Stimulated activated CD8-positive, alpha-beta memory T cell treated with anti-CD3 and anti-CD28 coated beads, Interleukin-15, amount 100 ng/mL, for 1 hour (primary cell): ENCODE measurements at regions not wholly inside any gene's neighbourhood (a gene's known extent, or its start where the extent isn't known, plus 50 kb on each side); places are given as distances from the start of the nearest gene placed in this dataset.
"Not testable (repeated sequence)": the region's sequence is repeated elsewhere in the genome, so short reads cannot be mapped to it uniquely, and the experiment has no call there.

Experiments used
- DNase-seq: peaks from one replicate; pipeline ENCODE4 v3.0.0-alpha.2; 2020; ENCODE audit warnings: low read depth

DNA sequence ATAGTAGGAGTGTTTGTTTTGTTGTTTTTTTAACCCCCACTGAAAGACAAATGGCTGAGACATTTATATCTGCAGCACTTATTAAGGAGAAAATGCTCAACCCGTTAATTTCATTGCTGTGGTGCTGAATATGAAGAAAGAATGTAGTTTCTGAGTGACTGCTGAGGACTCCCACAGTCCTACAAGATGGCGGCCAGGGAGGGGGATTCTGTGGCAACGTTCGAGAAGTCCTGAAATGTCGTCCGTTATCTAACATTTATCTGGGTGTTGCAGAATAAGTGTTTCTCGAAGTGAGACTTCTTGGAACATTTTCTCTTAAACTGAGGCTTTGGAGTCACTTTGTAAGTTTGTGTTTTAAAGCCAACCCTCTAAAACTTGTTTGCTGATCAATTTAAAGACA lies 530.4 kb downstream of the XYLT1 start:
- DNase-seq, result no peak

DNA sequence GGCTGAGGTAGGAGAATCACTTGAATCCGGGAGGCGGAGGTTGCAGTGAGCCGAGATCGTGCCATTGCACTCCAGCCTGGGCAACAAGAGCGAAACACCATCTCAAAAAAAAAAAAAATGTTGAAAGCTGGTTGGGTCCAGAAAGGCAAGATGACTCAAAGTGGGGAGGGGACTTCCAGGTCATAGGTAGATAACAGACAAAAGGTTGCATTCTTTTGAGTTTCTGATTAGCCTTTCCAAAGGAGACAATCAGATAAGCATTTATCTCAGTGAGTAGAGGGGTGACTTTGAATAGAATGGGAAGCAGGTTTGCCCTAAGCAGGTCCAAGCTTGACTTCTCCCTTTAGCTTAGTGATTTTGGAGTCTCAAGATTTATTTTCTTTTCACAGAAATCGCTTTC lies 527.9 kb downstream of the XYLT1 start:
- not testable (repeated sequence) for DNase-seq

DNA sequence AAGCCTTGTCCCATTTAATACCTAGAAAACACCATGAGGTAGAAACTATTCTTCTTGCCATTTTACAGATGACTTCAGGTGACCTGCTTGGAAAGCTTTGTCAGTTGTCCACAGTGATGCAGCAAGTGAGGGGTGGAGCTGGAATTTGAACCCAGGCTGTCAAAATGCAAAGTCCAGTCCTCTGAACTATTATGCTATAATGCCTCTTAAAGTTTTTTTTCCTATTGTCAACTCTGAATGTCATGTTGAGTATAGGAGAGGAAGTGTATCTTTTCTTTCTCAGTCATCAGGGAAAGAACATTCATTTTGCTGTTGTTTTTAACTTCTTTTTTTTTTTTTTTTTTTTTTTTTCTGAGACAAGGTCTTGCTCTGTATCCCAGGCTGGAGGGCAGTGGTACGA lies 525.6 kb downstream of the XYLT1 start:
- no peak for DNase-seq

DNA sequence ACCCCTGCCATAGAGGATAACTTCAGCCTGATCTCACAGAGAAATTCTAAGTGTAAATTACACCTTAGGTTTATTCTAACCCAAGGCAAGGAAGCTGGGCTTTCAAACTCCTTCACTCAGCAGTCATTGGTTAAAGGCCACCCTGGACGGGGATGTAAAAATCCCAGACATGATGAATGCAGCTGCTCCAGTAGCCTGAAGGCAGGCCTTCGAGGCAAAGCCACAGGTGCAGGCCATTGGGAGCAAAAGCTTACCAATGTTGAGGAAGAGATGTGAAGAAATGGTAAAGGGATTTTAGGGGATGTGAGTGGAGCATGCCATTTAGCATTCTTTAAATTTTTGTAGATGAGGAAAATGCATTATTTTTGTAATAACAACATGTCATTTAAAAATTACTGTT lies 514.4 kb downstream of the XYLT1 start:
- DNase-seq, result no peak

DNA sequence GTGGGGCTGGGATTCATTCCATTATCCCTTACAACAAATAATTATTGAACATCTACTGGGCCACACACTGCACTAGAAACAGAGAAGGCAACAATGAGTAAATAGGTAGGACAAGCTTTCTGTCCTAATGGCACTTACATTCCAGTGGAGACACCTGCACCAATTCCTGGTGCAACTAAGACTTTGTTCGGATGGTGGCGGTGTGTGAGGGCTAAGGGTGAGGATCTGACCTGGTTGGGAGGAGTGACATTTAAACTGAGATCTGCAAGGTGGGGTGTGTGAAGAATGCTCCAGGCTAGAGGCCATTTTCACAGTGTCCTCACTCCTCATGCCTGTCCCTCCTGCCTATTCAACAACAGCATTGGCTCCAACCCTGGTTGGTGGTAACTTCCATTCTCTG lies 510.0 kb downstream of the XYLT1 start:
- no peak for DNase-seq

DNA sequence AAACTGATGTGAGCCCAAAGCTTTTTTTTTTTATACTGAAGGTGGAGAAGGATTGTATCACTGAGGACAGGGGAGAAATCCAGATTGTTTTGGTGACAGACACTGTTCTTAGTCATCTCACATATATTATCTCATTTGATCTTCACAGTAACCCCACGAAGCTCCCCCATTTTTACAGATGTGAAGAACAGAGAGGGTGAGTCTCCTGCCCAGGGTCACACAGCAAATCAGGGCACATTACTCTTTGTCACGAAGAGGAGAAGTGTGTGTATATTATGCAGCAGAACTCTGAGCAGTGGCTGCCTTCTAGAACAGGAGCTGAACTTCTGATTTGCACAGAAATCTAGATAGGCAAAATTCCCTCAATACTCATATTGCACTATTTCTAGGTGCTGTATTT lies 504.3 kb downstream of the XYLT1 start:
- no peak for DNase-seq

DNA sequence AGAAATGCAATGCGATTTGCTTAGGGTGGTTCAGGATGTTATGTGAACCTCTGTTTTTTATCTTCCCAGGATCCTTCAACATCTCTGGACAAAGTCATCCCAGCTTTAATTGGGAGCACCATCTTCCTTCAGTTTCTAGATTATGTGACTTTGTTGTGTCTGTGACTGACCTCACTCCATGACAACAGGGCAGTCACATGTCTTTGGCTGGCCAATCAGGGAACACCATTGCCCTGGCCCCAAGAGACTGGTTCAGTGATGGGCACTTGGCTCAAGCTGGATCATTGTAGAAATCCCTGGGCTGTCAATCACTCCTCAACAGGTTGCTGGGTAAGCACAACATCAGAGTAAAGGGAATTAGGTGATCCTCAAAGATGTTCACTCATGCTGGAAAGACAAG lies 499.7 kb downstream of the XYLT1 start:
- no peak for DNase-seq

DNA sequence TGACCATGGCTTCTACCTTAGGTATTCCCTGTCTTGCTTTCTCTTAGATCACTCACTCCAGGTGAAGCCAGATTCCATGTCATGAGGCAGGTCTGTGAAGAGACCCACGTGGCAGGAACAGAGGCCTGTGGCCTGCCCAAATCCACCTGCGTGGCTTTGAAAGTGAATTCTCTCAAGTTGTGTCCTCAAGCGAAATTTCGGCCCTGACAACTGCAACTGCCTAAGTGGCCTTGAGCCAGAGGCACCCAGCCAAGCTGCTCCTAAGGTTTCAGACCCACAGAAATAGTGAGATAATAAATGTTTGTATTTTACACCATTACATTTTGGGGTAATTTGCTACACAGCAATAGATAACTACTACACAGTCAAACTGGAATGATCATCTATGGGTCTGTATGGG lies 497.9 kb downstream of the XYLT1 start:
- DNase-seq, result no peak

DNA sequence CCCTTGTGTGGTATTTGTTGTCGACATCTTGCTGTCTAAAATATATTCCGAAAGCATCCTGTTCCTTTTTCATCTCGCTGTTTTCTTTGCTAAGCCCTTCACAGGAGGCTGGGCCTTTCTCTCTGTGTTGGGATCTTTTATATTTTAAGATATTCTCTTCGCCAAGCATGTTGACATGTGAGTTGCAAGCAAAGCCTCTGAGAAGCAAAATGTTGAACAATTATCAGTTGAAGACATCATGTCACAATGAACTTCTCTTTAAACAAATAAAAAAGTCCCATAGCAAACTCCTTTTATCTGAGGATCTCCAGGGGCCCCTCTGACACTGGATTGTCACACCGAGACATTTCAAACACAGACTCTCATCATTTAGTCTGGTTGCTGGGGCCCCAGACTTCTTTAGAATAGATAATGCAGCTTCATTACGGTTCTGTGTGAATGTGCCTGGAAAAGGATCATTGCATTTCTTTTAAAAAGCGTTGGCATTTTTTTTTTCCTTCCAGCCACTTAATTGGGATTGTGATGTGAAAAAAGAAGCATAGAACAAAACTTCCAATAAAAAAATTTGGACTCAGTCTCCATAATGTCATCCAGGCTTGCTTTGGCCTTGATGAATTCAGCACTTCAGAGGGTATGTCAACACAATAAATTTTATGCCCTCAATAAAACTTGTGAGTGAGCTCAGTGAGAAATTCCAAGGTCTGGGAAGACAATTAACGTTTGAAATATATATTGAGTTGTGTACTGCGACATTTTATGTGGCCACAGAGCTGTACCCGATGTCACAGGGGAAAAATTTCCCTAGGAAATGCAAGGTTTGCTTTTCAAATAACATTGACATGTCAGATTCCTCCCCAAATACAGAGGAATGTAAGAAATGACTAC lies 496.8 kb downstream of the XYLT1 start:
- DNase-seq, result no peak

DNA sequence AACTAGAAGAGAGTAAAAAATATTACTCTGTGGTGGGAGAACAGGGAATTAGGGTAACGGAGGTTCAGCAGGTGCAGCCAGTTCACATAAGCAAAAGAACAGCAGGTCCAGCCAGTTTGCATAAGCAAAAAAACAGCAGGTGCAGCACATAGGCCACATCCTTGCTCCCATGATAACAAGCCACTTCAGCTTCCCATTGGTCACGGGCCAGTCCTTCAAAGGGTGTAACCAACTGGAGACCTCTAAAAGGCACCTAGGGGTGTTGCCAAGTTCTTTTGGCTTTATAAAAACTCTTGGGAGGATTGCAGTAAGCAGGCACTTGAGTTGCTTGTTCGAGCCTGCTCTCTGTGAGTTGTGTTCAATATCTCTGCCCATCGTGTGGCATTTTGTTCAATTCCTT lies 488.1 kb downstream of the XYLT1 start:
- DNase-seq, result no peak

DNA sequence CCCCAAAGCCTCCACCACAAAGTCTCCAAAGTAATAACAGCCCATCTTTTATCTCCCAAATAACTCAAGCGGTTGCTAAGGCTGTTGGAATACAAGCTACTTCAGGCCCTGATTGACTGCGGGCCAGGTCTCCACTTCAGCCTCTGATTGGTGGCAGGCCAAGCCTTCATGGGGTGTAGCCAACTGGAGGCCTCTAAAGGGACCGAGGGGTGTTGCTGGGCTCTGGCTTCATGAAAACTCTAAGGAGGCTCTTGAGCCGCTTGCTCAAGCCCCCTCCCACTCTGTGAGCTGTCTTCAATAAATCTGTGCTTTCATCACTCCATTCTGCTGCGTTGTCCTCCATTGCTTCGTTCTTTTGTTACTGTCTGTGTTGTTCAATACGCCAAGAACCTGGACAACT lies 487.2 kb downstream of the XYLT1 start:
- no peak for DNase-seq

DNA sequence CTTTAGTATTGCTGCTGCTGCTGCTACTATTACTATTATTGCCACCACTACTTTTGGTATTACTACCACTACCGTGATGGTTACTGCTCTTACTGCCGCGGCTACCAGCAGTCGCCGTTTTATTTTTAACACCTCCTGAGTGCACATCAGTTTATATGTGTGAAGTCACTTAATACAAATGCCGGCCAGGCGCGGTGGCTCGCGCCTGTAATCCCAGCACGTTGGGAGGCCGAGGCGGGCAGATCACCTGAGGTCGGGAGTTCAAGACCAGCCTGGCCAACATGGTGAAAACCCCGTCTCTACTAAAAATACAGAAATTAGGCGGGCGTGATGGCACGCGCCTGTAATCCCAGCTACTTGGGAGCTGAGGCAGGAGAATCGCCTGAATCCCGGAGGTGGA lies 486.7 kb downstream of the XYLT1 start:
- DNase-seq, result not testable (repeated sequence)

DNA sequence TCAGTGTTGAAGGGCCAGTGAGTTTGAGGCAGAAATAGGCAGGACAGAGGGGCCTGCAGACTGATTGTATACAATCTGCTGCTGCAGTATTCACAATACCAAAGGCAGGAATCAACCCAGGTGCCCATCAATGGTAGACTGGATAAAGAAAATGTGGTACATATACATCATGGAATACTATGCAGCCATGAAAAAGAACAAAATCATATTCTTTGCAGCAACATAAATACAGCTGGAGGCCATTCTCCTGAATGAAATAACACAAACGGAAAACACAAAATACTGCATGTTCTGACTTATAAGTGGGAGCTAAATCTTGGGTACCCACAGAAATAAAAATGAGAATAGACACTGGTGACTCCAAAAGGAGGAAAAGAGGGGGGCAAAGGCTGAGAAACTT lies 485.1 kb downstream of the XYLT1 start:
- DNase-seq, result no peak

DNA sequence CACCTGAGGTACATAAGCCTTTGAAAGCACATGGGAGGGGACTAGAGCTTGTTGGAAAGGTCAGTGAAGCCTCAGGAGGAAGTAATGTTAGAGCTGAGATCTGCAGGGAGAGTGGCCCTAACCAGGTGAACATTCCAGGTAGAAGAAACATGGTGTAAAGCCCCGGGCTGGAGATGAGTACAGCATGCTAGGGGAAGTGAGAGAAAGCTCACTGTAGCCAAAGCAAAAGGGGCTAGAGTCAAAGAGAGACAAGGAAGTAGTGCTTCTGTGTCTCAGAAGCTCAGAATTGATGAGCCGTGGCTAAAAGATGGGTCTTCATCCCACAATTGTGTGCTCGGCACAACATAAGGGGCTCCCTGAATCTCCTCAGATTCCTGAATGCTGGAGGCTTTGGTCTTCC lies 481.8 kb downstream of the XYLT1 start:
- DNase-seq, result no peak

DNA sequence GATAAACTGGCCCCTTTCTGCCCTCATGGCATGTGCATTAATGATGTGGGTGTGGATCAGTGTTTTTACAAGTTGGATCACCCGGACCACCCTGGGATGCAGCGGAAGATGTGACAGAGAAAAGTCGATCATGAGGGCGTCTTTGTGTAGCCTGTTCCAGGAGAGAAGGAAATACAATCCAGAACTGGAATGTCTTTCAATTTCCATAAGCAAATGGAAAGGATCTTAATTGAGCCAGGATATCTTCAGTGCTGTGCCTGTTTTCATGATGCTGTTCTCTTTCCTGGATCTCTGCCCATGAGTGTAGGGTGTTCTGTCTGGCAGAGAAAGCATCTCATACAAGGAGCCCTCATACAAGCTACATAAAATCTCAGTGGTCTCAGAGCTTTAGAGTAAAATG lies 481.4 kb downstream of the XYLT1 start:
- DNase-seq, result no peak

DNA sequence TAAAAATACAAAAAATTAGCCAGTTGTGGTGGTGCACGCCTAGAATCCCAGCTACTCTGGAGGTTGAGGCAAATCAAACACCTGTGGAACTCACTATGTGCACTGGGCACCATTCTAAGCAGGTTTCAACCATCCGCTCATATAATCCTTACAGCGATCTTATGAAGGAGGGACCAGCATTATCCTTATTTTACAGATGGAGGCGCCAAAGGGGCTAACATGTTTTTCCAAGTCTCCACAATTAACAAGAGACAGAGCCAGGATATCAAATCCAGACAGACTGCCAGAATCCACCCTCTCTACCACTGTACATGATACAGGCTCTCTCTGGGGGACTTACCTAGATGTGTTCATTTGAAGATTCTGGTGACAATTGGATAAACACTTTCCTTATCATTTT lies 479.0 kb downstream of the XYLT1 start:
- DNase-seq, result no peak

DNA sequence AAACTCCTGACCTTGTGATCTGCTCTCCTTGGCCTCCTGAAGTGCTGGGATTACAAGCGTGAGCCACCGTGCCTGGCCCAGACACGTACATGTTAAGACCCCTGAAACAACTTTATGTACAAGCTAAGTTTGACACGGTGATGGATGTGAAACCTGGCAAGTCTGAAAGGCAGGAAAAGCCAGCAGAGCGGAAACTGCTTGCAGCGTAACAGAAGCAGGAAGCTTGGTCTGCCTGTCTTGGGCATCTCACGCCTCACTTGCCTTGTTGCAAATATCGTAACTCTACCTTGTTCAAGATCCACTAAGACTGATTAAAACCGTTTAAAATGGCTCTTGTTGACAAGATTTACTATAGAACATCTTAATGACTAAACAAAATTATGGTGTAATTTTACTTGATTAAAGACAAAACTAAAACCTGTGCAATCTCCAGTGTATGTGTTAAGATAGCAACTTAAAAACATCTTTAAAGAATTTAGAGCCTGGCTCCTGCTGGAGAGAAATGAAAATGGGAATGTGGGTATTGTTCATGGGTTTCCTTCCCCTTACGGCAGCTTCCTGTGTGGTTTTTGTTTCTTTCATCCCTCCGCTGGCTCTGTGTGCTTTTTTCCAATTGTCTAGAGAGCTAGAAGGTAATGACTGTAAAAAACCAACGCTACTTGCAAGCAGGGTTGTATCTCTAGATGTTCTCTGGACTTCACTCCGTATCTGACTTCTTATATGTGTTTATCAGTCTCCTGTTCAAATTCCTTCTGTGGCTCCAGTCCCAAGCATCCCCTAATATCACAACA lies 477.6 kb downstream of the XYLT1 start:
- no peak for DNase-seq

DNA sequence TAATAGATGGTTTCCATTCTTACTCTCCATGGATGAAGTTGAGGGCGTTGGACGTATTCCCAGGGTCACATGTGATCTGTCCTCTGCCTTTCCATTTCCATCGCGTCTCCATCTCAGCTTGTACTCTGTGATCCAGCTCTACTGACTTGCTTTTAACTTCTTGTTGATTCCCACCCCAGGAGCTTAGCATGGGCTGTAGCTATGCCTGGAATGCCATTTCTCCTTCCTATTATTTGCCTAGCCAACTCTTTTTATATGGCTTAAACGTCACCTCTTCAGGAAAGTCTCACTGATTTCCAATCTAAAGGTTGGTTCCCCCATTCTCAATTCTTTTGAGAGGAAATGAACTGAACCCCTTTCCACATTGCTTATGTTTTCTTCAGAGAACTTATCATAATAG lies 475.9 kb downstream of the XYLT1 start:
- no peak for DNase-seq

DNA sequence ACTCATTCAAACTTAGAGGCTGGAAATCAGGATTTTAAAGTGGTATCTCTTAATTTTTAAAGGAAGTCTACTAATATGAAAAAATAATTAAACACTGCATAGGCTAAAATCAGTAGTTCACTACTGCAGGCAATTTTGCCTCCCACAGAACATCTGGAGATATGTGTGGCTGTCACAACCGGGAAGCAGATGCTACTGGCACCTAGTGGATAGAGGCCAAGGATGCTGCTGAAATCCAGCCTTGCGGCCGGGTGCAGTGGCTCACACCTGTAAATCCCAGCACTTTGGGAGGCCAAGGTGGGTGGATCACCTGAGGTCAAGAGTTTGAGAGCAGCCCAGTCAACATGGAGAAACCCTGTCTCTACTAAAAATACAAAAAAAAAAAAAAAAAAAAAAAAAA lies 473.9 kb downstream of the XYLT1 start:
- no peak for DNase-seq

DNA sequence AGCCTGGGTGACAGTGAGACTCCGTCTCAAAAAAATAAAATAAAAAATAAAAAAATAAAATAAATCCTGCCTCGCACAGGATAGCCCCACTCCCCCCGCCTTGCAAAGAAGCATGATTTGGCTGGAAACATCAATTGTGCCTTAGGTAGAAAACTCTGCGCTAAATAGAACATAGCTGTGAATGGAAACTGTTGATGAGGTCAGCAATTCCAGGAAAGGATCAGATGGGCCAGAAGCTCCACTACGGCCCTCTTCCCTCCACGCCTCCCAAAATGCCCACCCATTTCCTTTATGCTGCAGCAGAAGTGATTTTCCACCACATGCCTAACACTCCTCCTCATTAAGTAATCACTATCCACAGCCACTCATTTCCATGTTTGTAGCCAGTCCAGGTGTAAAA lies 473.4 kb downstream of the XYLT1 start:
- no peak for DNase-seq

DNA sequence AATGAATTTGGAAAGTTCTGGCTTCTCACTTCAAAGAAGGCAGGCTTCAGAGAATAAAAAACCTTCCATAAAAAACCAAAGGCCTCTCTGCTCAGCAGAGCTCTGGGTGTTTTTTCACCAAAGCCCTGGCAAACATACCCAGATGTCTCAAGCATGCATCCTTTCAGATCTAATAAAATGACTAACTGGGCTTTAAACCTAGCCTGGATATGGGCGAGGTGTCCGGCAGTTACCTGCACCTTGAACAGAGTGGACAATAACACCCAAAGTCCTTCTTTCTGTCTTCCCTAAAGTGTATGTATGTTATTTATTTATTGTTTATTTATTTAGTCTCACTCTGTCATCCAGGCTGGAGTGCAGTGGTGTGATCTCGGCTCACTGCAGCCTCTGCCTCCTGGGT lies 469.3 kb downstream of the XYLT1 start:
- DNase-seq, result no peak

DNA sequence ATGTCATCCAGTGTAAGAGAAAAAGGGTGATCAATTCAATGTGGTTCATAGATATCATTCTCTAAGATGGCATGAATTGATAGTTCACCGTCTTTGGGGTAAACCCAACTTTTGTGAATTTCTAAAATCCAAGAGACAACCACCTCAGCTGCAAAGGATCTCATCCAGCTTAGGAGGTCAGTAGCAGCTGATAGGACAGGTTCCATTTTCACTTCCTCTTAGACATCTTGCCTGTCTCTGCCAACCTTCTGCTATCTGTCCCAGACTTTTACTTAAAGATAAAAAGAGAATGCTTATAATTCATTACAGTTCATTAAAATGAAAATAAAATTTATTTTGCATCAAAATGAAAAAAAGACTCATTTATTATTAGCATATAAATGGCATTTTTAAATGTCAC lies 468.2 kb downstream of the XYLT1 start:
- no peak for DNase-seq

DNA sequence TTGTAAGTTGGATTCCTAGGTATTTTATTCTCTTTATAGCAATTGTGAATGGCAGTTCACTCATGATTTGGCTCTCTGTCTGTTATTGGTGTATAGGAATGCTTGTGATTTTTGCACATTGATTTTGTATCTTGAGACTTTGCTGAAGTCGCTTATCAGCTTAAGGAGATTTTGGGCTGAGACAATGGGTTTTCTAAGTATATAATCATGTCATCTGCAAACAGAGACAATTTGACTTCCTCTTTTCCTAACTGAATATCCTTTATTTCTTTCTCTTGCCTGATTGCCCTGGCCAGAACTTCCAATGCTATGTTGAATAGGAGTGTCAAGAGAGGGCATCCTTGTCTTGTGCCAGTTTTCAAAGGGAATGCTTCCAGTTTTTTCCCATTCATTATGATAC lies 464.8 kb downstream of the XYLT1 start:
- not testable (repeated sequence) for DNase-seq

DNA sequence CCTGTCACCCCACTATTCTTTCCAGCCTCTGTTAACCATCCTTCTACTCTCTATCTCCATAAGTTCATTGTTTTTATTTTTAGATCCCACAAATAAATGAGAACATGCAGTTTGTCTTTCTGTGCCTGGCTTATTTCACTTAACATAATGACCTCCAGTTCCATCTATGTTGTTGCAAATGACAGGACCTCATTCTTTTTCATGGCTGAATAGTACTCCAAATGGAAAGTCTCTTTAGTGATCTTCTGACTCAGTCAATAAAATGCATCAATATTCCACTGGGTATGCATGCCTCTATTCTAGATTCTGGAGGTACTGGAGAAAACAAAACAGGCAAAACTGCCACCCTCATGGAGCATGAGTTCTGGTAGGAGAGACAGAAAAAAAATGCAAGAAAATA lies 459.0 kb downstream of the XYLT1 start:
- no peak for DNase-seq
